ENCODE measurements at regions not wholly inside any gene's neighbourhood (a gene's known extent, or its start where the extent isn't known, plus 50 kb on each side); places are given as distances from the start of the nearest gene placed in this dataset.
"Not testable (repeated sequence)": the region's sequence is repeated elsewhere in the genome, so short reads cannot be mapped to it uniquely, and the experiment has no call there.

GRCh38 chr12:94851396-94852028, 152.0 kb downstream of the NDUFA12 start:
- Histone ChIP-seq H3K4me3 (ENCODE audit: low read length) (no peak overlapping the region), H3K9me3 (replicated peaks; ENCODE audit: low read length) (no peaks in the 10 kb centered on the region), H3K9ac (ENCODE audit: low read depth, low read length) (no peak overlapping the region), H3K27me3 (ENCODE audit: control insufficient read depth, insufficient read depth, low read length) (peaks cover 13% of the 10 kb centered on the region), H3K4me1 (ENCODE audit: control insufficient read depth, insufficient read depth, low read length) (no peaks in the 10 kb centered on the region), H3K36me3 (ENCODE audit: insufficient read depth, low read length) (no peaks in the 10 kb centered on the region), H3K4me2 (ENCODE audit: low read length) (no peak overlapping the region)

DNA sequence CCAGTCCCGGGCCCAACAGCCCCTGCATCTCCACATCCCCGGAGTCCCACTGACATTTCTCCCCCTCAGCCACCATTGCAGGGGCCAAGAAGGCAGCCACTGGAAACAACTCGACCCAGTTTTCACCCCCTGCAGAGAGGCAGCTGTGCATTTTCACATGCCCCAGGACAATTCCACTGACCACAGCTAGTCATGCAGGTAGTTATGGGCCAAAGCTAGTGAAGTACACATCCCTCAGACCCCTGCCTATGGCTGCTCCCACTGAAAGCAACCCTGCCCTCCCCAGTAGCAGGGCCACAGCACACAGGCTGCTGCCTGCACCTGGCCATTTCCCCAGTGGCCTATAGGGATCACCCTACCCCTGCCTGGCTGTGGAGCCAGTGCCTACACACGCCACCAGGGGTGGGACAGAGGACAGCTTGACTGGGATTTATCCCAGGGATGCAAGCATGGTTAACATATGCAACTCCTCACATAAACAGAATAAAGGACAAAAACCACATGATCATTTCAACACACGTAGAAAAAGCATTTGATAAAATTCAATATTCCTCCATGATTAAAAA, 154.0 kb downstream of the NDUFA12 start:
- Histone ChIP-seq H3K4me1 (ENCODE audit: control insufficient read depth, insufficient read depth, low read length) (no peaks in the 10 kb centered on the region), H3K9ac (ENCODE audit: low read depth, low read length) (no peak overlapping the region), H3K4me2 (ENCODE audit: low read length) (no peak overlapping the region), H3K27me3 (ENCODE audit: control insufficient read depth, insufficient read depth, low read length) (peaks cover 19% of the 10 kb centered on the region), H3K4me3 (ENCODE audit: low read length) (no peak overlapping the region), H3K9me3 (replicated peaks; ENCODE audit: low read length) (no peaks in the 10 kb centered on the region), H3K36me3 (ENCODE audit: insufficient read depth, low read length) (no peaks in the 10 kb centered on the region)

- H3K27me3 ChIP-seq (ENCODE audit: control insufficient read depth, insufficient read depth, low read length), result peaks cover 22% of the 10 kb centered on the region
- H3K36me3 ChIP-seq (ENCODE audit: insufficient read depth, low read length), result no peaks in the 10 kb centered on the region
- no peaks in the 10 kb centered on the region for H3K4me1 ChIP-seq (ENCODE audit: control insufficient read depth, insufficient read depth, low read length)
- H3K9me3 ChIP-seq (replicated peaks; ENCODE audit: low read length), result no peaks in the 10 kb centered on the region
- no peak overlapping the region for H3K4me3 ChIP-seq (ENCODE audit: low read length)
- no peak overlapping the region for H3K4me2 ChIP-seq (ENCODE audit: low read length)
- H3K9ac ChIP-seq (ENCODE audit: low read depth, low read length), result no peak overlapping the region
Measured at GRCh38 chr12:94848966-94849365, 154.5 kb downstream of the NDUFA12 start.

DNA sequence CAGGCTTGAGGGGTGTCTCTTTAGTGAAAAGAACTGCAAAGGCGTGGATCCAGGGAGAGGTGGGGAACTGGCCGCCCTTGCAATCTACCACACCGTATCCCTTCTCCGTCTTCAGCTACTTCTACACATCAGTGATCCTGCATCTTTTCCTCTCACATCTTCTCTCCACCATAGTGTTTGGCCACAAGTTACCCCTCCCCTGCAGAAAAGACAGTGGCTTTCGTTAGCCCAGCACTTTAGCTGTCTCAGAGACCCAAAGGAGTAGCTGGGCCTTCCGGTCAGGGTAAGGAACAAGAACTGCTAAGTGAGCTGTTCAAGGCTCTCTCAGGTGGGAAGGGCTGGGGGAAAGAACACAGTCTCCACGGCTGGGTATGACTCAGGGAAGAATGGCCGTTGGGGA, 158.4 kb downstream of the NDUFA12 start:
- no peak overlapping the region for H3K4me2 ChIP-seq (ENCODE audit: low read length)
- H3K4me3 ChIP-seq (ENCODE audit: low read length), result no peak overlapping the region
- no peaks in the 10 kb centered on the region for H3K4me1 ChIP-seq (ENCODE audit: control insufficient read depth, insufficient read depth, low read length)
- H3K9ac ChIP-seq (ENCODE audit: low read depth, low read length), result no peak overlapping the region
- H3K9me3 ChIP-seq (replicated peaks; ENCODE audit: low read length), result no peaks in the 10 kb centered on the region
- H3K27me3 ChIP-seq (ENCODE audit: control insufficient read depth, insufficient read depth, low read length), result peaks cover 14% of the 10 kb centered on the region
- no peaks in the 10 kb centered on the region for H3K36me3 ChIP-seq (ENCODE audit: insufficient read depth, low read length)

DNA sequence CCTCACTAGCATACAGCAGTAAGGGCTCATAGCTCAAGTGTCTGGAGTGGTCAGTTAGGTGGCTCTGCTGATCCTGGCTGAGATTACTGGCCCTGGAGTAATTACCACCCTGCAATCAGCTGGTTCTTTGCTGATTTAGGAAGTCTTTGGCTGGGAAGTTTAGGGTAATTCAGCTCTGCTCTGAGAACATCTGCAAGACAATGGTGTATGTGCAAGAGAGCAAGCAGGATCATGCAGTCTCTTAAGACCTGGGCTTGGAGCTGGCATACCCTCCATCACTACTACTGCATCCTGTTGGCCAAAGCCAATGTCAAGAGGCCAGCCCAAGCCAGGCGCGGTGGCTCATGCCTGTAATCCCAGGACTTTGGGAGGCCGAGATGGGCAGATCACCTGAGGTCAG, 159.0 kb downstream of the NDUFA12 start:
- H3K27me3 ChIP-seq (ENCODE audit: control insufficient read depth, insufficient read depth, low read length), result peaks cover 14% of the 10 kb centered on the region

GRCh38 chr12:94841904-94842610, 161.4 kb downstream of the NDUFA12 start:
- Histone ChIP-seq H3K9ac (ENCODE audit: low read depth, low read length) (no peak overlapping the region), H3K4me1 (ENCODE audit: control insufficient read depth, insufficient read depth, low read length) (peaks cover under 1% of the 10 kb centered on the region), H3K4me2 (ENCODE audit: low read length) (no peak overlapping the region), H3K27me3 (ENCODE audit: control insufficient read depth, insufficient read depth, low read length) (peaks cover 14% of the 10 kb centered on the region), H3K36me3 (ENCODE audit: insufficient read depth, low read length) (no peaks in the 10 kb centered on the region), H3K9me3 (replicated peaks; ENCODE audit: low read length) (no peaks in the 10 kb centered on the region), H3K4me3 (ENCODE audit: low read length) (no peak overlapping the region)

More for the DNA sequence above, 159.0 kb downstream of the NDUFA12 start:
- no peak overlapping the region for H3K9ac ChIP-seq (ENCODE audit: low read depth, low read length)
- no peaks in the 10 kb centered on the region for H3K4me1 ChIP-seq (ENCODE audit: control insufficient read depth, insufficient read depth, low read length)
- no peaks in the 10 kb centered on the region for H3K9me3 ChIP-seq (replicated peaks; ENCODE audit: low read length)
- no peak overlapping the region for H3K4me3 ChIP-seq (ENCODE audit: low read length)
- H3K4me2 ChIP-seq (ENCODE audit: low read length), result no peak overlapping the region
- H3K36me3 ChIP-seq (ENCODE audit: insufficient read depth, low read length), result no peaks in the 10 kb centered on the region

DNA sequence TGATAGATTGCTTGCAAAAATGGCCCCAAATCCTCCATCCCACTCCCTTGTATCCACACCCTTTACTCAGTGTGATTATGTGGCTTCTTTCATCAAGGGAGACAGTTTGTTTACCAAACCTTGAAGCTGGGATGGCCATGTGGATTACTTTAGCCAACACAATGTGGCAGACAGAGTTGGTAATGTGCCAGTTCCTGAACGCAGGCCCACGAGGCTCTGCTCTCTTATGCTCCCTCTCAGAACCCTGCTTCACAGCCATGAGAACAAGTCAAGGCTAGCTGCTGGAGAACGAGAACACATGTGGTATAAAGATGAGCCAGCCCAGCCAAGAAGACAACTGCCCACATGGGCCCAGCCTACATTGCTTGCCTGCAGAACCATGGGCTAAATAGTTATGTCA, 162.3 kb downstream of the NDUFA12 start:
- H3K4me2 ChIP-seq (ENCODE audit: low read length), result no peak overlapping the region
- peaks cover 3% of the 10 kb centered on the region for H3K4me1 ChIP-seq (ENCODE audit: control insufficient read depth, insufficient read depth, low read length)
- peaks cover 11% of the 10 kb centered on the region for H3K27me3 ChIP-seq (ENCODE audit: control insufficient read depth, insufficient read depth, low read length)

GRCh38 chr12:94839347-94839746, 164.2 kb downstream of the NDUFA12 start:
- Histone ChIP-seq H3K4me2 (ENCODE audit: low read length) (no peak overlapping the region), H3K27me3 (ENCODE audit: control insufficient read depth, insufficient read depth, low read length) (peaks cover 3% of the 10 kb centered on the region), H3K9me3 (replicated peaks; ENCODE audit: low read length) (no peaks in the 10 kb centered on the region), H3K36me3 (ENCODE audit: insufficient read depth, low read length) (no peaks in the 10 kb centered on the region), H3K9ac (ENCODE audit: low read depth, low read length) (no peak overlapping the region), H3K4me3 (ENCODE audit: low read length) (no peak overlapping the region), H3K4me1 (ENCODE audit: control insufficient read depth, insufficient read depth, low read length) (peaks cover 3% of the 10 kb centered on the region)

More for the DNA sequence above, 162.3 kb downstream of the NDUFA12 start:
- no peaks in the 10 kb centered on the region for H3K9me3 ChIP-seq (replicated peaks; ENCODE audit: low read length)
- H3K36me3 ChIP-seq (ENCODE audit: insufficient read depth, low read length), result no peaks in the 10 kb centered on the region
- H3K9ac ChIP-seq (ENCODE audit: low read depth, low read length), result no peak overlapping the region
- no peak overlapping the region for H3K4me3 ChIP-seq (ENCODE audit: low read length)

- H3K4me3 ChIP-seq (ENCODE audit: low read length); H3K36me3 ChIP-seq (ENCODE audit: insufficient read depth, low read length); H3K27me3 ChIP-seq (ENCODE audit: control insufficient read depth, insufficient read depth, low read length); H3K4me2 ChIP-seq (ENCODE audit: low read length); H3K9me3 ChIP-seq (replicated peaks; ENCODE audit: low read length); H3K9ac ChIP-seq (ENCODE audit: low read depth, low read length): not testable (repeated sequence)
- H3K4me1 ChIP-seq (ENCODE audit: control insufficient read depth, insufficient read depth, low read length), result peaks cover 14% of the 10 kb centered on the region
Measured at GRCh38 chr12:94836952-94837670, 166.4 kb downstream of the NDUFA12 start.

- no peaks in the 10 kb centered on the region for H3K27me3 ChIP-seq (ENCODE audit: control insufficient read depth, insufficient read depth, low read length)
- no peaks in the 10 kb centered on the region for H3K36me3 ChIP-seq (ENCODE audit: insufficient read depth, low read length)
- H3K9ac ChIP-seq (ENCODE audit: low read depth, low read length), result no peak overlapping the region
- H3K9me3 ChIP-seq (replicated peaks; ENCODE audit: low read length), result no peaks in the 10 kb centered on the region
- H3K4me3 ChIP-seq (ENCODE audit: low read length), result no peak overlapping the region
- H3K4me1 ChIP-seq (ENCODE audit: control insufficient read depth, insufficient read depth, low read length), result peaks cover 20% of the 10 kb centered on the region
- no peak overlapping the region for H3K4me2 ChIP-seq (ENCODE audit: low read length)
Measured at GRCh38 chr12:94834036-94834625, 169.4 kb downstream of the NDUFA12 start.
